ENCODE measurements at regions not wholly inside any gene's neighbourhood (a gene's known extent, or its start where the extent isn't known, plus 50 kb on each side); places are given as distances from the start of the nearest gene placed in this dataset.

- no peak for DNase-seq
- Mint-ChIP-seq H3K4me1 (ENCODE audit: low read depth) (no peaks in the 10 kb centered on the region), H3K36me3 (ENCODE audit: low read depth) (no peaks in the 10 kb centered on the region), H3K27me3 (no peaks in the 10 kb centered on the region), H3K9me3 (peaks cover 3% of the 10 kb centered on the region), H3K4me3 (no peak overlapping the region), H3K27ac (no peak overlapping the region)
These were observed 330.3 kb upstream of the ARGLU1 start for GRCh38 chr13:106898231-106898630.

GRCh38 chr13:106888148-106888547, 320.2 kb upstream of the ARGLU1 start:
- no peak for DNase-seq
- H3K4me1 Mint-ChIP-seq (ENCODE audit: low read depth): no peaks in the 10 kb centered on the region
- no peaks in the 10 kb centered on the region for H3K27me3 Mint-ChIP-seq
- no peaks in the 10 kb centered on the region for H3K36me3 Mint-ChIP-seq (ENCODE audit: low read depth)
- H3K27ac Mint-ChIP-seq: no peak overlapping the region
- H3K4me3 Mint-ChIP-seq: no peak overlapping the region
- H3K9me3 Mint-ChIP-seq: no peaks in the 10 kb centered on the region

GRCh38 chr13:106887686-106888085, 319.7 kb upstream of the ARGLU1 start:
- no peaks in the 10 kb centered on the region for H3K27me3 Mint-ChIP-seq
- no peaks in the 10 kb centered on the region for H3K9me3 Mint-ChIP-seq
- H3K4me1 Mint-ChIP-seq (ENCODE audit: low read depth): no peaks in the 10 kb centered on the region
- no peak overlapping the region for H3K27ac Mint-ChIP-seq
- DNase-seq: no peak
- H3K4me3 Mint-ChIP-seq: no peak overlapping the region
- H3K36me3 Mint-ChIP-seq (ENCODE audit: low read depth): no peaks in the 10 kb centered on the region

GRCh38 chr13:106883976-106884375, 316.0 kb upstream of the ARGLU1 start:
- no peak overlapping the region for H3K27ac Mint-ChIP-seq
- H3K27me3 Mint-ChIP-seq: no peaks in the 10 kb centered on the region
- no peak overlapping the region for H3K4me3 Mint-ChIP-seq

GRCh38 chr13:106882246-106882645, 314.3 kb upstream of the ARGLU1 start:
- H3K4me3 Mint-ChIP-seq: no peak overlapping the region
- no peaks in the 10 kb centered on the region for H3K27me3 Mint-ChIP-seq
- H3K36me3 Mint-ChIP-seq (ENCODE audit: low read depth): no peaks in the 10 kb centered on the region
- no peaks in the 10 kb centered on the region for H3K4me1 Mint-ChIP-seq (ENCODE audit: low read depth)
- DNase-seq: no peak
- no peaks in the 10 kb centered on the region for H3K9me3 Mint-ChIP-seq
- no peak overlapping the region for H3K27ac Mint-ChIP-seq

More at GRCh38 chr13:106883976-106884375, 316.0 kb upstream of the ARGLU1 start:
- Mint-ChIP-seq H3K9me3 (no peaks in the 10 kb centered on the region), H3K36me3 (ENCODE audit: low read depth) (no peaks in the 10 kb centered on the region), H3K4me1 (ENCODE audit: low read depth) (no peaks in the 10 kb centered on the region)
- DNase-seq: no peak

- no peaks in the 10 kb centered on the region for H3K27me3 Mint-ChIP-seq
- no peaks in the 10 kb centered on the region for H3K36me3 Mint-ChIP-seq (ENCODE audit: low read depth)
- H3K9me3 Mint-ChIP-seq: no peaks in the 10 kb centered on the region
- no peak overlapping the region for H3K27ac Mint-ChIP-seq
- H3K4me1 Mint-ChIP-seq (ENCODE audit: low read depth): no peaks in the 10 kb centered on the region
- DNase-seq: no peak
- H3K4me3 Mint-ChIP-seq: no peak overlapping the region
These were observed 311.9 kb upstream of the ARGLU1 start for GRCh38 chr13:106879806-106880205.

GRCh38 chr13:106874323-106874722, 306.4 kb upstream of the ARGLU1 start:
- no peak overlapping the region for H3K4me3 Mint-ChIP-seq
- no peaks in the 10 kb centered on the region for H3K27me3 Mint-ChIP-seq
- no peak for DNase-seq
- H3K36me3 Mint-ChIP-seq (ENCODE audit: low read depth): no peaks in the 10 kb centered on the region
- no peaks in the 10 kb centered on the region for H3K4me1 Mint-ChIP-seq (ENCODE audit: low read depth)
- H3K27ac Mint-ChIP-seq: no peak overlapping the region
- H3K9me3 Mint-ChIP-seq: no peaks in the 10 kb centered on the region

- Mint-ChIP-seq H3K4me3 (no peak overlapping the region), H3K9me3 (no peaks in the 10 kb centered on the region), H3K27me3 (no peaks in the 10 kb centered on the region), H3K36me3 (ENCODE audit: low read depth) (no peaks in the 10 kb centered on the region), H3K27ac (no peak overlapping the region), H3K4me1 (ENCODE audit: low read depth) (no peaks in the 10 kb centered on the region)
- DNase-seq: no peak
These were observed 305.9 kb upstream of the ARGLU1 start for GRCh38 chr13:106873810-106874209.

- no peak for DNase-seq
- H3K27me3 Mint-ChIP-seq: peaks cover 8% of the 10 kb centered on the region
These were observed 299.3 kb upstream of the ARGLU1 start for GRCh38 chr13:106867249-106867648.

GRCh38 chr13:106865716-106866440, 297.9 kb upstream of the ARGLU1 start:
- Mint-ChIP-seq H3K4me3 (no peak overlapping the region), H3K27ac (no peak overlapping the region), H3K27me3 (peaks cover 8% of the 10 kb centered on the region), H3K9me3 (no peaks in the 10 kb centered on the region), H3K4me1 (ENCODE audit: low read depth) (peaks cover 2% of the 10 kb centered on the region), H3K36me3 (ENCODE audit: low read depth) (no peaks in the 10 kb centered on the region)
- DNase-seq: no peak

More at GRCh38 chr13:106867249-106867648, 299.3 kb upstream of the ARGLU1 start:
- no peaks in the 10 kb centered on the region for H3K36me3 Mint-ChIP-seq (ENCODE audit: low read depth)
- no peak overlapping the region for H3K27ac Mint-ChIP-seq
- peaks cover 2% of the 10 kb centered on the region for H3K4me1 Mint-ChIP-seq (ENCODE audit: low read depth)
- no peaks in the 10 kb centered on the region for H3K9me3 Mint-ChIP-seq
- no peak overlapping the region for H3K4me3 Mint-ChIP-seq

- Mint-ChIP-seq H3K4me1 (ENCODE audit: low read depth) (no peaks in the 10 kb centered on the region), H3K27me3 (peaks cover 3% of the 10 kb centered on the region), H3K27ac (no peak overlapping the region), H3K9me3 (no peaks in the 10 kb centered on the region), H3K36me3 (ENCODE audit: low read depth) (no peaks in the 10 kb centered on the region), H3K4me3 (no peak overlapping the region)
- no peak for DNase-seq
These were observed 291.6 kb upstream of the ARGLU1 start for GRCh38 chr13:106859533-106859904.

GRCh38 chr13:106858903-106859532, 291.1 kb upstream of the ARGLU1 start:
- Mint-ChIP-seq H3K4me1 (ENCODE audit: low read depth) (no peaks in the 10 kb centered on the region), H3K9me3 (no peaks in the 10 kb centered on the region), H3K4me3 (no peak overlapping the region), H3K36me3 (ENCODE audit: low read depth) (no peaks in the 10 kb centered on the region), H3K27me3 (peaks cover 3% of the 10 kb centered on the region), H3K27ac (no peak overlapping the region)
- no peak for DNase-seq

- H3K36me3 Mint-ChIP-seq (ENCODE audit: low read depth): no peaks in the 10 kb centered on the region
- H3K27ac Mint-ChIP-seq: no peak overlapping the region
- H3K9me3 Mint-ChIP-seq: no peaks in the 10 kb centered on the region
- no peaks in the 10 kb centered on the region for H3K4me1 Mint-ChIP-seq (ENCODE audit: low read depth)
- no peak for DNase-seq
- H3K27me3 Mint-ChIP-seq: no peaks in the 10 kb centered on the region
- H3K4me3 Mint-ChIP-seq: no peak overlapping the region
These were observed 284.5 kb upstream of the ARGLU1 start for GRCh38 chr13:106852436-106852835.

GRCh38 chr13:106850973-106851650, 283.2 kb upstream of the ARGLU1 start:
- Mint-ChIP-seq H3K9me3 (no peaks in the 10 kb centered on the region), H3K4me3 (no peak overlapping the region), H3K36me3 (ENCODE audit: low read depth) (no peaks in the 10 kb centered on the region), H3K27ac (no peak overlapping the region), H3K4me1 (ENCODE audit: low read depth) (no peaks in the 10 kb centered on the region), H3K27me3 (no peaks in the 10 kb centered on the region)
- DNase-seq: no peak

All from activated T-cell treated with anti-CD3 and anti-CD28 coated beads, Interleukin-2, amount 50 U/mL, for 24 hours (primary cell).